ENCODE measurements at regions not wholly inside any gene's neighbourhood (a gene's known extent, or its start where the extent isn't known, plus 50 kb on each side); places are given as distances from the start of the nearest gene placed in this dataset.

GRCh38 chr22:47927648-47928210 is 1165.3 kb downstream of the TBC1D22A start:
- no peak for TF ChIP-seq CTCF (IDR thresholded peaks at IDR 0.05 in 2 of 3, conservative IDR thresholded peaks at IDR 0.05 in 1 of 3; ENCODE audit: borderline replicate concordance in 1 of 3, insufficient read depth in 1 of 3, low read depth in 2 of 3, low read length in 2 of 3)
- TF ChIP-seq ELF1 (IDR thresholded peaks at IDR 0.05; ENCODE audit: borderline replicate concordance, low read depth) = no peak
- no peak for TF ChIP-seq TCF7L2 (IDR thresholded peaks at IDR 0.05; ENCODE audit: borderline replicate concordance, extremely low read depth, insufficient read depth, insufficient read length)
- TF ChIP-seq EZH2 (IDR thresholded peaks at IDR 0.05) = no peak
- TF ChIP-seq SIN3A (IDR thresholded peaks at IDR 0.05; ENCODE audit: low read depth) = no peak
- TF ChIP-seq POLR2A (IDR thresholded peaks at IDR 0.05; ENCODE audit: borderline replicate concordance, extremely low read depth, insufficient read depth, insufficient read length) = no peak
- TF ChIP-seq RAD21 (IDR thresholded peaks at IDR 0.05; ENCODE audit: low read depth) = no peak
- no peak for TF ChIP-seq EGR1 (IDR thresholded peaks at IDR 0.05; ENCODE audit: low read depth)
- no peak for TF ChIP-seq ZBTB33 (IDR thresholded peaks at IDR 0.05; ENCODE audit: extremely low read depth, insufficient replicate concordance, low read length)
- TF ChIP-seq POLR2AphosphoS5 (IDR thresholded peaks at IDR 0.05; ENCODE audit: low read depth, low read length) = no peak
- TF ChIP-seq FOSL1 (IDR thresholded peaks at IDR 0.05; ENCODE audit: low read depth) = no peak
